ENCODE measurements at regions not wholly inside any gene's neighbourhood (a gene's known extent, or its start where the extent isn't known, plus 50 kb on each side); places are given as distances from the start of the nearest gene placed in this dataset.

- 5% methylated on average over 3 of the region's 3 CpGs for WGBS (ENCODE audit: insufficient coverage, low coverage, missing lambda C conversion rate)
- DNase-seq (ENCODE audit: extremely low read depth in 1 of 4, low spot score in 3 of 4): no peak
- in situ Hi-C loops (cut with MboI): no loop called here
- ChIA-PET CTCF (ENCODE audit: low intra/inter-chr PET ratio) (no interaction called here), POLR2A (no interaction called here)
- no peak for TF ChIP-seq NR2C1 (IDR thresholded peaks at IDR 0.05)
- TF ChIP-seq NR2C1 (tag; IDR thresholded peaks at IDR 0.05): no peak
- TF ChIP-seq E2F3 (CRISPR knock-in tag; IDR thresholded peaks at IDR 0.05): no peak
- no peak for TF ChIP-seq NCOA4 (IDR thresholded peaks at IDR 0.05; ENCODE audit: partially characterized antibody)
- TF ChIP-seq, protein P1, sequence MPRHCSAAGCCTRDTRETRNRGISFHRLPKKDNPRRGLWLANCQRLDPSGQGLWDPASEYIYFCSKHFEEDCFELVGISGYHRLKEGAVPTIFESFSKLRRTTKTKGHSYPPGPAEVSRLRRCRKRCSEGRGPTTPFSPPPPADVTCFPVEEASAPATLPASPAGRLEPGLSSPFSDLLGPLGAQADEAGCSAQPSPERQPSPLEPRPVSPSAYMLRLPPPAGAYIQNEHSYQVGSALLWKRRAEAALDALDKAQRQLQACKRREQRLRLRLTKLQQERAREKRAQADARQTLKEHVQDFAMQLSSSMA (CRISPR knock-in tag; IDR thresholded peaks at IDR 0.05): no peak
- no peak for TF ChIP-seq TRIM24 (IDR thresholded peaks at IDR 0.05)
- TF ChIP-seq, protein P2, sequence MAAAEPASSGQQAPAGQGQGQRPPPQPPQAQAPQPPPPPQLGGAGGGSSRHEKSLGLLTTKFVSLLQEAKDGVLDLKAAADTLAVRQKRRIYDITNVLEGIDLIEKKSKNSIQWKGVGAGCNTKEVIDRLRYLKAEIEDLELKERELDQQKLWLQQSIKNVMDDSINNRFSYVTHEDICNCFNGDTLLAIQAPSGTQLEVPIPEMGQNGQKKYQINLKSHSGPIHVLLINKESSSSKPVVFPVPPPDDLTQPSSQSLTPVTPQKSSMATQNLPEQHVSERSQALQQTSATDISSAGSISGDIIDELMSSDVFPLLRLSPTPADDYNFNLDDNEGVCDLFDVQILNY (CRISPR knock-in tag; IDR thresholded peaks at IDR 0.05): no peak
- no peak for TF ChIP-seq NFIC (IDR thresholded peaks at IDR 0.05)
- TF ChIP-seq U2AF1 (optimal IDR thresholded peaks at IDR 0.05; ENCODE audit: low read depth, low read length): no peak
- no peak for TF ChIP-seq ZNF311 (CRISPR knock-in tag; IDR thresholded peaks at IDR 0.05)
- no peak for TF ChIP-seq ILF3 (IDR thresholded peaks at IDR 0.05; ENCODE audit: borderline replicate concordance)
- TF ChIP-seq TGIF2 (CRISPR knock-in tag; IDR thresholded peaks at IDR 0.05): no peak
- TF ChIP-seq TFE3 (CRISPR knock-in tag; IDR thresholded peaks at IDR 0.05): no peak
- no peak for TF ChIP-seq SREBF1 (IDR thresholded peaks at IDR 0.05; ENCODE audit: borderline replicate concordance, low read depth, low read length)
- TF ChIP-seq CBX1 (IDR thresholded peaks at IDR 0.05; ENCODE audit: low read depth): no peak
- TF ChIP-seq THRAP3 (IDR thresholded peaks at IDR 0.05; ENCODE audit: borderline replicate concordance): no peak
- no peak for TF ChIP-seq TFAP4 (CRISPR knock-in tag; IDR thresholded peaks at IDR 0.05; ENCODE audit: borderline replicate concordance)
- TF ChIP-seq ZNF695 (CRISPR knock-in tag; IDR thresholded peaks at IDR 0.05): no peak
- TF ChIP-seq, protein P3, sequence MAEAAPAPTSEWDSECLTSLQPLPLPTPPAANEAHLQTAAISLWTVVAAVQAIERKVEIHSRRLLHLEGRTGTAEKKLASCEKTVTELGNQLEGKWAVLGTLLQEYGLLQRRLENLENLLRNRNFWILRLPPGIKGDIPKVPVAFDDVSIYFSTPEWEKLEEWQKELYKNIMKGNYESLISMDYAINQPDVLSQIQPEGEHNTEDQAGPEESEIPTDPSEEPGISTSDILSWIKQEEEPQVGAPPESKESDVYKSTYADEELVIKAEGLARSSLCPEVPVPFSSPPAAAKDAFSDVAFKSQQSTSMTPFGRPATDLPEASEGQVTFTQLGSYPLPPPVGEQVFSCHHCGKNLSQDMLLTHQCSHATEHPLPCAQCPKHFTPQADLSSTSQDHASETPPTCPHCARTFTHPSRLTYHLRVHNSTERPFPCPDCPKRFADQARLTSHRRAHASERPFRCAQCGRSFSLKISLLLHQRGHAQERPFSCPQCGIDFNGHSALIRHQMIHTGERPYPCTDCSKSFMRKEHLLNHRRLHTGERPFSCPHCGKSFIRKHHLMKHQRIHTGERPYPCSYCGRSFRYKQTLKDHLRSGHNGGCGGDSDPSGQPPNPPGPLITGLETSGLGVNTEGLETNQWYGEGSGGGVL (CRISPR knock-in tag; IDR thresholded peaks at IDR 0.05): no peak
- no peak for TF ChIP-seq MYNN (IDR thresholded peaks at IDR 0.05)
- no peak for TF ChIP-seq MYNN (CRISPR knock-in tag; IDR thresholded peaks at IDR 0.05)
- Histone ChIP-seq H3K9ac (ENCODE audit: insufficient read depth in 1 of 2, low read depth in 2 of 2, low read length in 2 of 2) (no peak overlapping the region), H3K36me3 (ENCODE audit: control insufficient read depth, insufficient read depth, low read length) (no peaks in the 10 kb centered on the region), H2AFZ (ENCODE audit: low read depth, low read length) (no peak overlapping the region), H3K4me3 (no peak overlapping the region), H3K79me2 (ENCODE audit: control insufficient read depth, insufficient read depth, low read length) (no peaks in the 10 kb centered on the region), H4K20me1 (replicated peaks; ENCODE audit: control insufficient read depth, insufficient read depth, low read length) (no peaks in the 10 kb centered on the region), H3K4me2 (ENCODE audit: insufficient read depth, low read length) (no peak overlapping the region), H3K27me3 (ENCODE audit: control insufficient read depth in 2 of 2, insufficient read depth in 2 of 2, low read length in 2 of 2) (peaks cover 0 to 2% of the 10 kb centered on the region in 2 experiments; a peak in 2 of 5 replicates), H3K9me1 (ENCODE audit: control insufficient read depth, insufficient read depth, low read length) (no peaks in the 10 kb centered on the region), H3K4me1 (replicated peaks in 1 of 2; ENCODE audit: control insufficient read depth in 2 of 2, insufficient read depth in 2 of 2, low read length in 2 of 2) (no peaks in the 10 kb centered on the region), H3K9me3 (replicated peaks; ENCODE audit: control insufficient read depth, insufficient read depth, low read depth, low read length) (no peaks in the 10 kb centered on the region), H3K27ac (ENCODE audit: extremely low read depth, low read depth, low read length) (no peak overlapping the region)
- BruUV-seq (replicated peaks): no TSS peak
- FAIRE-seq: no peak
- intact Hi-C loops (cut with micrococcal nuclease): no loop called here
- no peak for ATAC-seq
Observed at GRCh38 chr5:56434986-56435385, 201.9 kb upstream of the ANKRD55 start.

Data from K562 (cell line).